ENCODE measurements at regions not wholly inside any gene's neighbourhood (a gene's known extent, or its start where the extent isn't known, plus 50 kb on each side); places are given as distances from the start of the nearest gene placed in this dataset.

GRCh38 chr6:153392156-153392555 lies 261.1 kb upstream of the RGS17 start:
- H3K4me3 ChIP-seq (ENCODE audit: low read length): no peak overlapping the region
- H3K27me3 ChIP-seq (ENCODE audit: insufficient read depth, low read length, poor library complexity): no peaks in the 10 kb centered on the region
- H3K36me3 ChIP-seq (ENCODE audit: control insufficient read depth, insufficient read depth, low read length): no peaks in the 10 kb centered on the region
- H4K5ac ChIP-seq (ENCODE audit: low read length): no peak overlapping the region
- no peak overlapping the region for H3K27ac ChIP-seq (ENCODE audit: low read depth, low read length)
- no peaks in the 10 kb centered on the region for H3K79me1 ChIP-seq (ENCODE audit: low read length)
- H3K56ac ChIP-seq (ENCODE audit: low read length): no peak overlapping the region
- no peak overlapping the region for H3K4me2 ChIP-seq (ENCODE audit: low read length)
- H2BK15ac ChIP-seq (replicated peaks; ENCODE audit: low read depth): no peak overlapping the region
- no peak overlapping the region for H2AK5ac ChIP-seq (ENCODE audit: low read length)
- no peaks in the 10 kb centered on the region for H3K4me1 ChIP-seq (ENCODE audit: control insufficient read depth, low read depth, low read length)
- no peak overlapping the region for H3K23ac ChIP-seq (ENCODE audit: low read length)
- no peak overlapping the region for H4K8ac ChIP-seq (ENCODE audit: low read depth, low read length)
- no CpG with 5 or more reads among the region's 4 CpGs for WGBS (ENCODE audit: extremely low coverage, insufficient coverage, low lambda C conversion rate)
- peak overlapping the region; percentile 60 for H3K18ac ChIP-seq (ENCODE audit: low read length)
- no peak overlapping the region for H2BK120ac ChIP-seq (ENCODE audit: low read depth, low read length)
- DNase-seq: peak; percentile 9
- no peak overlapping the region for H3K4ac ChIP-seq (ENCODE audit: low read depth, low read length)
- no peaks in the 10 kb centered on the region for H3K79me2 ChIP-seq (ENCODE audit: control insufficient read depth, insufficient read depth, low read length)
- no peak overlapping the region for H3K9ac ChIP-seq (ENCODE audit: low read length)
- no peak overlapping the region for H2BK5ac ChIP-seq (ENCODE audit: low read length)

GRCh38 chr6:153373869-153374268 lies 242.8 kb upstream of the RGS17 start:
- Histone ChIP-seq H3K27ac (ENCODE audit: low read depth, low read length) (no peak overlapping the region), H2AK5ac (ENCODE audit: low read length) (no peak overlapping the region)
- no CpG with 5 or more reads among the region's 1 CpG for WGBS (ENCODE audit: extremely low coverage, insufficient coverage, low lambda C conversion rate)

GRCh38 chr6:153368131-153368530 lies 237.0 kb upstream of the RGS17 start:
- H3K27me3 ChIP-seq (ENCODE audit: insufficient read depth, low read length, poor library complexity): no peaks in the 10 kb centered on the region
- no peak overlapping the region for H4K5ac ChIP-seq (ENCODE audit: low read length)
- H3K23ac ChIP-seq (ENCODE audit: low read length): no peak overlapping the region
- H3K4me2 ChIP-seq (ENCODE audit: low read length): no peak overlapping the region
- no peaks in the 10 kb centered on the region for H3K79me2 ChIP-seq (ENCODE audit: control insufficient read depth, insufficient read depth, low read length)
- no peak overlapping the region for H3K9ac ChIP-seq (ENCODE audit: low read length)
- no peak overlapping the region for H2BK120ac ChIP-seq (ENCODE audit: low read depth, low read length)
- H3K18ac ChIP-seq (ENCODE audit: low read length): no peak overlapping the region
- no peak overlapping the region for H3K27ac ChIP-seq (ENCODE audit: low read depth, low read length)
- no peaks in the 10 kb centered on the region for H3K36me3 ChIP-seq (ENCODE audit: control insufficient read depth, insufficient read depth, low read length)
- no peak overlapping the region for H3K4me3 ChIP-seq (ENCODE audit: low read length)
- H3K4me1 ChIP-seq (ENCODE audit: control insufficient read depth, low read depth, low read length): no peaks in the 10 kb centered on the region
- H2AK5ac ChIP-seq (ENCODE audit: low read length): no peak overlapping the region
- no peak overlapping the region for H2BK15ac ChIP-seq (replicated peaks; ENCODE audit: low read depth)
- DNase-seq: no peak
- H3K79me1 ChIP-seq (ENCODE audit: low read length): no peaks in the 10 kb centered on the region
- H3K4ac ChIP-seq (ENCODE audit: low read depth, low read length): no peak overlapping the region
- no peak overlapping the region for H2BK5ac ChIP-seq (ENCODE audit: low read length)
- no peak overlapping the region for H3K56ac ChIP-seq (ENCODE audit: low read length)
- no peak overlapping the region for H4K8ac ChIP-seq (ENCODE audit: low read depth, low read length)
- no CpG with 5 or more reads among the region's 5 CpGs for WGBS (ENCODE audit: extremely low coverage, insufficient coverage, low lambda C conversion rate)

More at GRCh38 chr6:153373869-153374268, 242.8 kb upstream of the RGS17 start:
- no peaks in the 10 kb centered on the region for H3K79me1 ChIP-seq (ENCODE audit: low read length)
- no peaks in the 10 kb centered on the region for H3K4me1 ChIP-seq (ENCODE audit: control insufficient read depth, low read depth, low read length)
- no peaks in the 10 kb centered on the region for H3K36me3 ChIP-seq (ENCODE audit: control insufficient read depth, insufficient read depth, low read length)
- no peak overlapping the region for H3K56ac ChIP-seq (ENCODE audit: low read length)
- H4K8ac ChIP-seq (ENCODE audit: low read depth, low read length): no peak overlapping the region
- no peak for DNase-seq
- H3K9ac ChIP-seq (ENCODE audit: low read length): no peak overlapping the region
- H2BK15ac ChIP-seq (replicated peaks; ENCODE audit: low read depth): no peak overlapping the region
- no peak overlapping the region for H3K18ac ChIP-seq (ENCODE audit: low read length)
- H2BK5ac ChIP-seq (ENCODE audit: low read length): no peak overlapping the region
- H3K4ac ChIP-seq (ENCODE audit: low read depth, low read length): no peak overlapping the region
- H2BK120ac ChIP-seq (ENCODE audit: low read depth, low read length): no peak overlapping the region
- no peak overlapping the region for H3K4me3 ChIP-seq (ENCODE audit: low read length)
- no peaks in the 10 kb centered on the region for H3K79me2 ChIP-seq (ENCODE audit: control insufficient read depth, insufficient read depth, low read length)
- no peaks in the 10 kb centered on the region for H3K27me3 ChIP-seq (ENCODE audit: insufficient read depth, low read length, poor library complexity)
- H4K5ac ChIP-seq (ENCODE audit: low read length): no peak overlapping the region
- H3K23ac ChIP-seq (ENCODE audit: low read length): no peak overlapping the region
- no peak overlapping the region for H3K4me2 ChIP-seq (ENCODE audit: low read length)

- no peak overlapping the region for H3K4me3 ChIP-seq (ENCODE audit: low read length)
- no peaks in the 10 kb centered on the region for H3K79me1 ChIP-seq (ENCODE audit: low read length)
- no peak overlapping the region for H3K27ac ChIP-seq (ENCODE audit: low read depth, low read length)
- no peaks in the 10 kb centered on the region for H3K79me2 ChIP-seq (ENCODE audit: control insufficient read depth, insufficient read depth, low read length)
- no peak overlapping the region for H2BK120ac ChIP-seq (ENCODE audit: low read depth, low read length)
- no peak overlapping the region for H2AK5ac ChIP-seq (ENCODE audit: low read length)
- H3K4me2 ChIP-seq (ENCODE audit: low read length): no peak overlapping the region
- H3K27me3 ChIP-seq (ENCODE audit: insufficient read depth, low read length, poor library complexity): no peaks in the 10 kb centered on the region
- no peak overlapping the region for H2BK5ac ChIP-seq (ENCODE audit: low read length)
- H3K9ac ChIP-seq (ENCODE audit: low read length): no peak overlapping the region
- no peak overlapping the region for H4K5ac ChIP-seq (ENCODE audit: low read length)
- no peak overlapping the region for H2BK15ac ChIP-seq (replicated peaks; ENCODE audit: low read depth)
- DNase-seq: no peak
- H3K4me1 ChIP-seq (ENCODE audit: control insufficient read depth, low read depth, low read length): no peaks in the 10 kb centered on the region
- no peak overlapping the region for H4K8ac ChIP-seq (ENCODE audit: low read depth, low read length)
- H3K23ac ChIP-seq (ENCODE audit: low read length): no peak overlapping the region
- H3K56ac ChIP-seq (ENCODE audit: low read length): no peak overlapping the region
- H3K4ac ChIP-seq (ENCODE audit: low read depth, low read length): no peak overlapping the region
- no CpG with 5 or more reads among the region's 6 CpGs for WGBS (ENCODE audit: extremely low coverage, insufficient coverage, low lambda C conversion rate)
- H3K18ac ChIP-seq (ENCODE audit: low read length): no peak overlapping the region
- no peaks in the 10 kb centered on the region for H3K36me3 ChIP-seq (ENCODE audit: control insufficient read depth, insufficient read depth, low read length)
Measured at GRCh38 chr6:153367021-153367420, 235.9 kb upstream of the RGS17 start.

- H3K4me1 ChIP-seq (ENCODE audit: control insufficient read depth, low read depth, low read length): no peaks in the 10 kb centered on the region
- no peak for DNase-seq
- H2AK5ac ChIP-seq (ENCODE audit: low read length): no peak overlapping the region
- no peak overlapping the region for H3K9ac ChIP-seq (ENCODE audit: low read length)
- H3K4me2 ChIP-seq (ENCODE audit: low read length): no peak overlapping the region
- no peak overlapping the region for H3K27ac ChIP-seq (ENCODE audit: low read depth, low read length)
- no peak overlapping the region for H2BK5ac ChIP-seq (ENCODE audit: low read length)
- no peak overlapping the region for H4K5ac ChIP-seq (ENCODE audit: low read length)
- H3K36me3 ChIP-seq (ENCODE audit: control insufficient read depth, insufficient read depth, low read length): no peaks in the 10 kb centered on the region
- H3K18ac ChIP-seq (ENCODE audit: low read length): no peak overlapping the region
- H3K56ac ChIP-seq (ENCODE audit: low read length): no peak overlapping the region
- H3K4ac ChIP-seq (ENCODE audit: low read depth, low read length): no peak overlapping the region
- no peak overlapping the region for H3K23ac ChIP-seq (ENCODE audit: low read length)
- no peaks in the 10 kb centered on the region for H3K79me1 ChIP-seq (ENCODE audit: low read length)
- H3K79me2 ChIP-seq (ENCODE audit: control insufficient read depth, insufficient read depth, low read length): no peaks in the 10 kb centered on the region
- no peaks in the 10 kb centered on the region for H3K27me3 ChIP-seq (ENCODE audit: insufficient read depth, low read length, poor library complexity)
- H2BK120ac ChIP-seq (ENCODE audit: low read depth, low read length): no peak overlapping the region
- H3K4me3 ChIP-seq (ENCODE audit: low read length): no peak overlapping the region
- H2BK15ac ChIP-seq (replicated peaks; ENCODE audit: low read depth): no peak overlapping the region
- WGBS (ENCODE audit: extremely low coverage, insufficient coverage, low lambda C conversion rate): no CpG with 5 or more reads among the region's 6 CpGs
- H4K8ac ChIP-seq (ENCODE audit: low read depth, low read length): no peak overlapping the region
Measured at GRCh38 chr6:153357391-153357790, 226.3 kb upstream of the RGS17 start.

GRCh38 chr6:153340568-153340967 lies 209.5 kb upstream of the RGS17 start:
- no peak overlapping the region for H4K8ac ChIP-seq (ENCODE audit: low read depth, low read length)
- no peak overlapping the region for H2AK5ac ChIP-seq (ENCODE audit: low read length)
- no CpG with 5 or more reads among the region's 2 CpGs for WGBS (ENCODE audit: extremely low coverage, insufficient coverage, low lambda C conversion rate)
- no peak overlapping the region for H4K5ac ChIP-seq (ENCODE audit: low read length)
- H3K18ac ChIP-seq (ENCODE audit: low read length): no peak overlapping the region
- H3K79me1 ChIP-seq (ENCODE audit: low read length): no peaks in the 10 kb centered on the region
- H3K4me1 ChIP-seq (ENCODE audit: control insufficient read depth, low read depth, low read length): no peaks in the 10 kb centered on the region
- no peak overlapping the region for H3K9ac ChIP-seq (ENCODE audit: low read length)
- no peak overlapping the region for H2BK5ac ChIP-seq (ENCODE audit: low read length)
- no peak overlapping the region for H3K4me3 ChIP-seq (ENCODE audit: low read length)
- no peak overlapping the region for H3K23ac ChIP-seq (ENCODE audit: low read length)
- no peak overlapping the region for H2BK120ac ChIP-seq (ENCODE audit: low read depth, low read length)
- no peaks in the 10 kb centered on the region for H3K79me2 ChIP-seq (ENCODE audit: control insufficient read depth, insufficient read depth, low read length)
- H2BK15ac ChIP-seq (replicated peaks; ENCODE audit: low read depth): no peak overlapping the region
- no peak for DNase-seq
- no peaks in the 10 kb centered on the region for H3K27me3 ChIP-seq (ENCODE audit: insufficient read depth, low read length, poor library complexity)
- H3K4me2 ChIP-seq (ENCODE audit: low read length): no peak overlapping the region
- H3K4ac ChIP-seq (ENCODE audit: low read depth, low read length): no peak overlapping the region
- no peaks in the 10 kb centered on the region for H3K36me3 ChIP-seq (ENCODE audit: control insufficient read depth, insufficient read depth, low read length)
- H3K56ac ChIP-seq (ENCODE audit: low read length): no peak overlapping the region
- no peak overlapping the region for H3K27ac ChIP-seq (ENCODE audit: low read depth, low read length)

Measured in mesendoderm (in vitro differentiated cells).